Panc1 (cell line): ENCODE measurements at regions not wholly inside any gene's neighbourhood (a gene's known extent, or its start where the extent isn't known, plus 50 kb on each side); places are given as distances from the start of the nearest gene placed in this dataset.

Experiments
- CTCF ChIP-seq: fragments of 450-650 bp; IDR thresholded peaks from 2 replicates; pipeline ENCODE4 v1.5.1; 2017; ENCODE audit warnings: mild to moderate bottlenecking
- POLR2AphosphoS5 ChIP-seq: IDR thresholded peaks from 2 replicates; pipeline ENCODE4 v1.6.1; 2012; ENCODE audit warnings: mild to moderate bottlenecking, low read depth, low read length, moderate library complexity
- REST ChIP-seq, 2 experiments: IDR thresholded peaks; 2 replicates each; pipeline ENCODE4 v1.6.1; 2011 to 2012; ENCODE audit warnings: low read depth in 2 of 2, control low read depth in 1 of 2, low read length in 1 of 2, mild to moderate bottlenecking in 1 of 2, moderate library complexity in 1 of 2; ENCODE audit not compliant: insufficient read depth in 1 of 2
- SIN3A ChIP-seq: IDR thresholded peaks from 2 replicates; pipeline ENCODE4 v1.6.1; 2012; ENCODE audit warnings: low read depth, mild to moderate bottlenecking, low read length, moderate library complexity, borderline replicate concordance; ENCODE audit not compliant: insufficient read depth
- TCF7L2 ChIP-seq: IDR thresholded peaks from 2 replicates; pipeline ENCODE4 v1.6.1; 2011; ENCODE audit warnings: mild to moderate bottlenecking, low read depth, low read length, inconsistent platforms

GRCh38 chr13:108376308-108376707, 106.8 kb downstream of the TNFSF13B start:
- TF ChIP-seq CTCF (no peak), POLR2AphosphoS5 (no peak), TCF7L2 (no peak), REST (IDR thresholded peaks at IDR 0.05; ENCODE audit: insufficient read depth in 1 of 2, low read depth in 2 of 2, low read length in 1 of 2) (no peak), SIN3A (no peak)
